HCT116 (cell line): ENCODE measurements at regions not wholly inside any gene's neighbourhood (a gene's known extent, or its start where the extent isn't known, plus 50 kb on each side); places are given as distances from the start of the nearest gene placed in this dataset.
"Not testable (repeated sequence)": the region's sequence is repeated elsewhere in the genome, so short reads cannot be mapped to it uniquely, and the experiment has no call there.

Experiments used
- ATAC-seq: fragments of 200-7000 bp; cut with Tn5 transposase; 2 replicates; pipeline ENCODE4 v1.9.1; 2020; ENCODE audit warnings: mild to moderate bottlenecking, moderate library complexity
- BruUV-seq: library from RNA; stranded (reverse); fragments of 400-500 nt; replicated peaks from 2 replicates; lab custom pipeline; 2021; lab: Mats Ljungman, UMichigan
- CTCF ChIA-PET: fragments of 300-600 bp; sonication (Branson Sonifier 250); formaldehyde crosslinking; loops from one replicate; lab custom pipeline; 2021; ENCODE audit warnings: antibody characterized with exemption; lab: Charles Lee
- POLR2A ChIA-PET: fragments of 300-600, 350-600 bp; sonication (Branson Sonifier 250); formaldehyde crosslinking; loops from one replicate; lab custom pipeline; 2021; ENCODE audit warnings: antibody characterized with exemption; lab: Charles Lee
- RAD21 ChIA-PET, 2 experiments: fragments of 300-600 bp; sonication (Branson Sonifier 250); formaldehyde crosslinking; loops; one replicate each; lab custom pipeline; 2023; ENCODE audit warnings: low total read pairs in 2 of 2; ENCODE audit not compliant: uncharacterized antibody in 2 of 2, unreplicated experiment in 2 of 2, low non-redundant PET in 1 of 2; lab: Charles Lee
- DNase-seq: peaks from one replicate; pipeline ENCODE4 v3.0.0-alpha.2; 2010; ENCODE audit warnings: low read depth, low spot score
- H2AFZ ChIP-seq: fragments of 200-600 bp; shearing (Covaris generic), sonication (generic); 2 replicates; pipeline ENCODE4 v1.6.1; 2017; ENCODE audit warnings: low read depth, mixed run types, mixed read lengths, antibody characterized with exemption, low read length; ENCODE audit not compliant: poor library complexity, severe bottlenecking
- H3K27ac ChIP-seq: 2 replicates; pipeline ENCODE4 v1.5.1; 2012; ENCODE audit warnings: low read depth, low read length
- H3K27me3 ChIP-seq: fragments of 200-600 bp; sonication (generic); 2 replicates; pipeline ENCODE4 v1.6.1; 2016; ENCODE audit warnings: mixed run types, low read length, mixed read lengths; ENCODE audit not compliant: insufficient read depth
- H3K36me3 ChIP-seq, 2 experiments: fragments of 200-500 bp in 1 of 2; fragments of 200-600 bp in 1 of 2; sonication (Bioruptor generic) in 1 of 2; sonication (generic) in 1 of 2; 2 replicates each; pipeline versions ENCODE4 v1.5.1 to v1.6.1; 2014 to 2016; ENCODE audit warnings: low read length in 2 of 2, inconsistent platforms in 1 of 2, mixed read lengths in 1 of 2, mixed run types in 1 of 2; ENCODE audit not compliant: insufficient read depth in 2 of 2, control insufficient read depth in 1 of 2
- H3K4me1 ChIP-seq, 2 experiments: fragments of 200-600 bp in 1 of 2; sonication (generic) in 1 of 2; 2 replicates each; pipeline versions ENCODE4 v1.5.1 to v1.6.1; 2012 to 2017; ENCODE audit warnings: low read length in 2 of 2, inconsistent platforms in 1 of 2, mild to moderate bottlenecking in 1 of 2, mixed read lengths in 1 of 2, mixed run types in 1 of 2, moderate library complexity in 1 of 2; ENCODE audit not compliant: insufficient read depth in 2 of 2, control insufficient read depth in 1 of 2
- H3K4me2 ChIP-seq: fragments of 200-600 bp; sonication (generic); 2 replicates; pipeline ENCODE4 v1.6.1; 2017; ENCODE audit warnings: mixed run types, low read length, mixed read lengths
- H3K4me3 ChIP-seq, 2 experiments: fragments of 200-600 bp in 1 of 2; sonication (generic) in 1 of 2; replicated peaks in 1 of 2; 2 replicates each; pipeline ENCODE4 v1.5.1; 2011 to 2016; ENCODE audit warnings: low read length in 2 of 2, control low read depth in 1 of 2, low read depth in 1 of 2, mild to moderate bottlenecking in 1 of 2, mixed read lengths in 1 of 2, mixed run types in 1 of 2
- H3K79me2 ChIP-seq: fragments of 200-600 bp; sonication (generic); 2 replicates; pipeline ENCODE4 v1.6.1; 2017; ENCODE audit warnings: mild to moderate bottlenecking, mixed run types, low read length, moderate library complexity, mixed read lengths; ENCODE audit not compliant: insufficient read depth
- H3K9ac ChIP-seq: fragments of 200-600 bp; sonication (generic); 2 replicates; pipeline ENCODE4 v1.6.1; 2016; ENCODE audit warnings: low read length, mixed read lengths
- H3K9me2 ChIP-seq: fragments of 200-600 bp; sonication (generic), shearing (Covaris generic); 2 replicates; pipeline ENCODE4 v1.6.1; 2017; ENCODE audit warnings: mixed run types, mild to moderate bottlenecking, moderate library complexity; ENCODE audit not compliant: insufficient read depth
- H3K9me3 ChIP-seq, 2 experiments: fragments of 200-500 bp in 1 of 2; fragments of 200-600 bp in 1 of 2; sonication (Bioruptor generic) in 1 of 2; sonication (generic) in 1 of 2; 2 replicates each; pipeline ENCODE4 v1.6.1; 2014 to 2017; ENCODE audit warnings: low read length in 2 of 2, mixed read lengths in 2 of 2, inconsistent platforms in 1 of 2, low read depth in 1 of 2, mild to moderate bottlenecking in 1 of 2, mixed run types in 1 of 2, moderate library complexity in 1 of 2; ENCODE audit not compliant: control insufficient read depth in 1 of 2, insufficient read depth in 1 of 2
- H4K20me1 ChIP-seq: fragments of 200-600 bp; sonication (generic), shearing (Covaris generic); 2 replicates; pipeline ENCODE4 v1.6.1; 2017; ENCODE audit warnings: mixed run types, mild to moderate bottlenecking, moderate library complexity; ENCODE audit not compliant: insufficient read depth
- EGR1 ChIP-seq: IDR thresholded peaks from 2 replicates; pipeline ENCODE4 v1.6.1; 2012; ENCODE audit warnings: low read depth
- EZH2phosphoT487 ChIP-seq: fragments of 200-600 bp; IDR thresholded peaks from 2 replicates; pipeline ENCODE4 v1.6.1; 2018; ENCODE audit warnings: antibody characterized with exemption, borderline replicate concordance
- SP1 ChIP-seq: IDR thresholded peaks from 2 replicates; pipeline ENCODE4 v1.6.1; 2012; ENCODE audit warnings: low read depth
- SRF ChIP-seq: IDR thresholded peaks from 2 replicates; pipeline ENCODE4 v1.6.1; 2012; ENCODE audit warnings: low read depth
- intact Hi-C: fragments of 100-400 bp; cut with micrococcal nuclease; formaldehyde crosslinking; loops from 2 replicates; pipeline ENCODE4 v1.10.0; 2022

DNA sequence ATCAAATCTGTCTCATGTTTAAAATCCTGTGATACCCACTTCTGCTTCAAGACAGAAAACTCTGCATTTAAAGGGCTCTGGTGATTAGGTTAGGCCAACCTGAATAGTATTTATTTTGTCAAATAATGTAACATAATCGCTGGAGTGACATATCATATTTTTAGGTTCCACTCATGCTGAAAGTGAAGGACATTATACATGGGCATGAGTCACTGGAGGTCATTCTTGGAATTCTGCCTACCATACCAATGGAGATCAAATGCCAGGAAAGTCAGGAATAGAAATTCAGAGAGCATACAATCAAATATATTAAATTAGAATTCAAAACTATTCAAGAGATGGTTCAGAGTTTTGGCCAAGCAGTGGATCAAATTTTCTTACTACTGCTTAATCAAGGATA, 97.1 kb upstream of the PRSS3 start:
- H3K9ac ChIP-seq: no peak overlapping the region
- no peak for DNase-seq
- no TSS peak for BruUV-seq
- H3K4me2 ChIP-seq: no peak overlapping the region
- H3K9me3 ChIP-seq: no peaks in the 10 kb centered on the region
- H3K27me3 ChIP-seq: no peaks in the 10 kb centered on the region
- intact Hi-C loops: no loop called here
- no peak for ATAC-seq
- H3K27ac ChIP-seq: no peak overlapping the region
- RAD21 ChIA-PET: no interaction called here
- no peak overlapping the region for H3K4me3 ChIP-seq
- H3K4me1 ChIP-seq: no peaks in the 10 kb centered on the region
- no peaks in the 10 kb centered on the region for H4K20me1 ChIP-seq
- no peak overlapping the region for H2AFZ ChIP-seq
- H3K79me2 ChIP-seq: no peaks in the 10 kb centered on the region
- TF ChIP-seq EZH2phosphoT487 (no peak), SP1 (no peak), EGR1 (no peak), SRF (no peak)
- no peaks in the 10 kb centered on the region for H3K36me3 ChIP-seq
- CTCF ChIA-PET: no interaction called here
- no peaks in the 10 kb centered on the region for H3K9me2 ChIP-seq
- POLR2A ChIA-PET: no interaction called here

GRCh38 chr9:33700940-33701339, 94.4 kb upstream of the PRSS3 start:
- intact Hi-C loops, BruUV-seq, DNase-seq, ATAC-seq, H3K9ac ChIP-seq, POLR2A ChIA-PET, H4K20me1 ChIP-seq, H3K4me3 ChIP-seq, RAD21 ChIA-PET, H3K4me2 ChIP-seq, H3K27ac ChIP-seq, H3K4me1 ChIP-seq, H2AFZ ChIP-seq, H3K36me3 ChIP-seq, H3K27me3 ChIP-seq, H3K9me2 ChIP-seq, H3K79me2 ChIP-seq, H3K9me3 ChIP-seq, CTCF ChIA-PET: not testable (repeated sequence)
